NCI-H226 (cell line): ENCODE measurements at regions not wholly inside any gene's neighbourhood (a gene's known extent, or its start where the extent isn't known, plus 50 kb on each side); places are given as distances from the start of the nearest gene placed in this dataset.

Experiments used
- DNase-seq: peaks from one replicate; pipeline ENCODE4 v3.0.0-alpha.2; 2015

DNA sequence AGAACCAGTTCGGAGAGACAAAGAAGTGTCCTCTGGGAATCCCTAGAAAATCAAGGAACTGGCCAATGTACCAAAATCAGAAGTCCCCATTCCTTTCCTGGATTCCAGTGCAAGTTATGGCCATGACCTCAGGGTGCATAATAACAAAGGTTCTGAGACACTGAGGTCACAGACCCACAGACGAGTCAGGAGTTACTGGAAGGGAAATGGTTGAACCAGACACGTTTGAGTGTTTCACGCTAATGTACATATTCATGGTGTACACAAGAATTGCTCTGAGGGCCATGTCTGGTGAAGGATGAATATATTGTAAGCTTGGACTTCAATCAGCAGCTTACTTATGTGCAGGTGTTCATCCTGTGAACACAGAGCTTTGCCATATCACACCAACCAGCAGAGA is 58.6 kb upstream of the KLHL29 start:
- no peak for DNase-seq

DNA sequence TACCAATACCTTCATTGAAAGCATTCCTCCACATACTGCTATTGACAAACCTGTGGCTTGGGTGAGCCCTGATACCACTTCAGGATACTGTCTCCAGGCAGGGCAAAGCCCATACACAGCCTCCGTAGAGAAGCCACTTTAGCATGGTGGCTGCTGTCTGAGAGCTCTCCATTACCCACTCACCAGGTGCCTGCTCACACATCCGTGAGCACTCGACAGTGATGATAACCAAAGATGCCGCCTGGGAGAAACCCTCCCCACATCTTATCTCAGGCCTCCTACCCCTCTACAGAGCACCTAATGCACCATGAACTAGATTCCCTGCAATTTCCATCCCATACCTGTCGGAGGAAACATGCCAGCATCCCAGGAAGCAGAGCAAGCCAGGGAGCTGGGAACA is 57.6 kb upstream of the KLHL29 start:
- DNase-seq, result no peak

DNA sequence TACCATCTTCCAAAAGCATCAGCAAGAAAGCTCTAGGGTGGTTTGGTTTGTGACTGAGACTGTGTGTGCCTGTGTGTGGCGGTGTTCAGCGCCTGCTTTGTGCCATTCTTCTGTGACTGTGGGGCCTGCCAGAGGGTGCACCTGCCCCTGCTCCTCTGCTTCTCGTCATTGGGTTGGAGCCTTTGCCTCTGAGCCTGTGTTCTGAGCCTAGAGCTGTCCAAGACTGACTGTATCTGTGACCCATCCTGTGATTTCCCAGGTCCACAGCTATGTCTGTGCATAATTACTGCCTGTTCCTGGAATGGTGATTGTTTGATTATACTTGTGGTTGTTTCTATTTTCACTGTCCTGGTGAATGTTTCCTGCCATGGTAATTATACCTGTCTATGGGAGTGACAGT is 57.1 kb upstream of the KLHL29 start:
- no peak for DNase-seq

DNA sequence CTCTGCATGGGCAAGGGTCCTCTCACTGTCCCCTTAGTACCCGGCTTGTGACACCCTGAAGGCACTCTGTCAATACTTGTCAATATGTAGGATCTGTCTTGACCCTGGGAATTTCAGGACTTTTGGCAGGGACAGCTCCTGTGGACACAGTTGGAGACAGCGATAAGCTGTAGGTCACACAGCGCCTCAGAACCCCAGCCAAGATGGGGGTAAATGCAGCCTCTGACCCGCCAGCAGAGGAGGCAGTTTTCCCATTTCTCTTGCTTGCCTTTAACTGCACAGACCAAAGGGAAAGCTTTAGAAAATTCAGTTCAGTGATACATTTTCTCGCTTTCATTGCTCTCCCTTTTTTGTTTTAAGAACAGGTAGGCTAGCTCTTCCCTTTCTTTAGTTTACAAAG is 54.8 kb upstream of the KLHL29 start:
- DNase-seq, result no peak
